D341Med (cell line): ENCODE measurements at regions not wholly inside any gene's neighbourhood (a gene's known extent, or its start where the extent isn't known, plus 50 kb on each side); places are given as distances from the start of the nearest gene placed in this dataset.

ENCODE experiments used
- DNase-seq: peaks from one replicate; pipeline ENCODE4 v3.0.0; 2012; ENCODE audit warnings: low spot score

DNA sequence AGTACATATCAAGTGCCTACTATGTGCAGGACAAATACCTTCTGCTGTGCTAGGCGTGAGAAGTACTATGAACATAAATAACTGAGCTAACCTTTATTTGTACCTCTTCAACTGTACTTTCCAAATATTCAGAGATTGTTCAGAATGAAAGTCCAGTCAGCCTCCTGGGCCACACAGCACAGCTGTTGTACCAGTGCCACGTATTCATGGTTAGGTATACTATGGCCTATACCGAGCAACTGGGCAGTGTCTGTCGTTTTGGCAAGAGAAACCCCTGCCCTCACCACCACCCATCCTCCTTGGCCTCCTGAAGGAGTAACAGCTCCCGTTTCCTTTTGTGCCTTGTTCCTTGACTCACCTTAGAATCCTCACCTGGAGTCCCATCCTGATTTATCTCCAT, 53.0 kb downstream of the RASSF10 start:
- DNase-seq: no peak

DNA sequence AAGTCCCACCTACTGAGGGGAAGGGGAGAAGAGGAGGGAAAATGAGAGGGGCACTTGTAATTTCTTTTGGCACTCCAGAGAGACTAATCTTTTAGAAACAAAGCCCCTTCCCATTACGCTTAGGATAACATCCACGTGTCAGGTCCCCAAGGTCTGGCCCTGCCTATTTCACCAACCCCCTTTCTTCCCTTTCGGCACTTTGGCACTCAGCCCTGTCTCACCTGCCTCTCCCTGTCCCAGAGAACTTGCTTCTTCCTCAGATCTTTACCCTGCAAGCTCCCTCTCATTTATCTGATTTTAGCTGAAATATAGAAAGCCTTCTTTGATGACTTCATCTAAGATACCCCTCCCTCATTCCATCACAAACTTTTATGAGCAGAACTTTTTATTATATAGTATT, 55.5 kb downstream of the RASSF10 start:
- DNase-seq: no peak

DNA sequence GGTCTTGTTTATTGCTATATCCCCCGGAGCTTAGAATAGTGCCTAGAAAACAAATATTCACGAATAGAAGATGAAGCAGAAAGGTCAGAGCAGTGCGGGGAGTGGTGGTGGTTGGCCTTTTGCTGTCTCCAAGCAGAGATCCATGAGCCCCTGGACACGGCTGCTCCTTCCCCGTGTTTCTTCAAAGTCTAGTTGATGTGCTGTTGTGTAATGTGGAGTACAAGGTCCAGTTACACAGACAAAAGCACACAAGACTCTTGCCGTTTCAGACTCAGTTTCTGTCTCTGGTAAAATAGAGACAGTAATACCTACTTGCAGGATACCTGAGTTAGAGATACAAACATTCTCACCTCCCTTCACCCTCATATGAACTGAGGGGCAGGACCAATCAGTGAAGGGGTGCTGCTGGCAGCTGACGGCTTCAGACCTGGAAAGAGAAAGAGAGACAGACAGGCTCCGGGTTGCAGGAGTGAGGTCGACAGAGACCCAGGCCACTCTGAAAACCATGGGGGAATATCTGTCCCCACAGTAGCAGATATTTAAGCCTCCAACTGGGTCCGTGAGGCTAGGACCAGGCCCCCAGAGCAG, 56.2 kb downstream of the RASSF10 start:
- no peak for DNase-seq

DNA sequence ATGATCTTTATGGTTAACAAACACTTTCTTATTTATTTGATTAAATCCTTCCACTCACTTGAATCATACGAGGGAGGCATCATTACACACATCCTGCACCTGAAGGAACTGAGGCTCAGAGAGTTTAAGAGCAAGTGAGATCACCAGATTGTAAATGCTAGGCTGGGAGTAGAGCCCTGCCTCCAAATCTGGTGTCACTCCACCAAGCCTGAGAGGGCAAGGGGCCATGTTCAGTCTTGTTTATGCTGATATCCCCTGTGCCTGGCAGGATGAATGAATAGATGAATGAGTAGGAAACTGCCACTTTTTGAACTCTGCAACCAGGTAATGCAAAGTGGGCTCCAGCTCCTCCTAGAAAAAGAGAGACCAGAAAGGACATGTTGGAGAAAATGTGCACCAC, 59.1 kb downstream of the RASSF10 start:
- DNase-seq: no peak

DNA sequence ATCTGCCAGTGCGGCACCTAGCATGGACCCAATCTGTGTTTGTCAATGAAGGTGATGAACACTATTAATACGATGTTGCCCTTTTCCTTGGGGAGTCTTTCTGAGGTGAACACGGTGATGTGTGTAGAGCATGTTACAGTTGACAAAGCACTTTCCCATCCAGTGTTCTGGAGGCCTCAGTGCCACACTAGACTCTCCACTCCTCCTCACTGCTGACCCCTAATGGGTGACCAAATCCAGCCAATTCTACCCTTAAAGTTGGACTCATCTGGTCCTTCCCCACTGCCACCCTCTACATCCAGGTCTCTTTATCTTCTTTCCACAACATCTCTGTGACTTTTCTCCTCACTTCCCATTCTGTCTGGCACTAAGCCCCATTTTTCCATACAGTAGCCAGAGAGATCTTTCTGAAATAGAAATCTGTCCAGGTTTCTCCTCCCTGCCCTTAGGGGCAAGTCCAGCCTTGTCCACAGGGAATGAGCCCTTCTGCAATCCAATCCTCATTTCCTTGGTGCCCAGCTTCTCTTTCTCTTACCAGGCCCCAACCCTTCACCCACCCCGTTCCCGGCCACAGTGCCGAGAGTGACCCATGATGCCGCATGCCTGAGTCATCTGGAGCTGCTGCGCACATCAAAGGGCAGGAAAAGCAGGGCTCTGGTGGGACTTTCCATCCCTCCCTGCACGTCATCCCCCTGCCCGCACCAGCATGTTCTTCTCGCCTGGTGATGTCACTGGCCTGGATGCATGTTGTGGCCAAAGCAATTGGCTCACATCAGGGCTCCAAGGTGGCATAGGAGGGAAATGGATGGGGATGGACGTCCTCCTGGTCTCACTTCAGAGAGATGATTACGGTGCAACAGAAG, 64.2 kb downstream of the RASSF10 start:
- DNase-seq: no peak

DNA sequence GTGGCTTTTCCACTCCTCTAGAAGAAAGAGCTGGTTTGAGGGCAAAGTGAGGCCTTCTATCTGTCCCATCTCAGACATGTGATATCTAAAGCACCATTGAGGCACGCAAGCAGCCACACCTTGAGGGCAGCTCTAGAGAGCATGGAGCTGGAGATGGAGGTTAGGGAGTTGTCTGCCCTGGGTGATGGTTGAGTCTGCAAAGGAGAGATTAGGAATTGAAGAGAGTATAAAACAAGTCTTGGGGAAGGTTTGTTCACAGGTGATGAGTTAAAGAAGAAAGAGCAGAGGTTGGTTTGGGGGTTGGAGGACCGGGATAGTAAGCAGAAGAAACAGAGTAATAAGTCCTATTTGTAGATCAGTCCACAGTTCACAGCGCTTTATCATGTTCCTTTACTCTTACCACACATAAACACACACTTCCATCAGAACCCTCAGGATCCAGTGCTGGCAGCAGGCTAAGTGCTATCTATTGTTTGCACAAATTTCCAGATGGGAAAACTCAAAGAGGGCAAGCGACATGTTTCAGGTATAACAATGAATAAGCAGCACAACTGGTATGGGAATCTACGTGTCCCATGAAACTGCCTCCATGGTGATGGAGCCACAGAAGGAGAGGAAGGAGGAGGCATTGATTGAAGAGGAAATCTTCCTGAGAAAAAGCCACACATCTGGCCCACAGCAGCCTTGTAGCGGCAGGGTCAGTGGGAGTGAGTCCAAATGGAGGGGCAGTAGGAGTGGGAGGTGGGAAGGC, 65.8 kb downstream of the RASSF10 start:
- no peak for DNase-seq

DNA sequence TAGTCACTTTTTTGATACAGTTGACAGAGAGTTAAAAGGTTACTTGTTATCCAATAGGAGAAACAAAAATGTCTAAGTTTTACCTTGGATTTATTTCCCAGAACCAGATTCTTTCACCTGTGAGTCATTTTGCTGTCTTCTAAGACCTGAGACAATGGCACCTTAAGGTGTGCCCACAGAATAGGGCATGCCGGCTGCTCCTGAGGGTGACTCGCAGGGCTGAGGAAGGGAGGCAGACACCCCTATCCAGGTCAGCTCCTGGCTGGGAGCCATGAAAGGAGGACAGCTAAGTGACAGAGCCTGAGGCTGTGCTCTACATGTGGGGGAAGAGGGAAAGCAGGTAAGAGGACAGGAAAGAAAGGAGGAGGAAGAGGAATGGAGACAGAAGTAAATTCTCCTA, 67.8 kb downstream of the RASSF10 start:
- DNase-seq: no peak

DNA sequence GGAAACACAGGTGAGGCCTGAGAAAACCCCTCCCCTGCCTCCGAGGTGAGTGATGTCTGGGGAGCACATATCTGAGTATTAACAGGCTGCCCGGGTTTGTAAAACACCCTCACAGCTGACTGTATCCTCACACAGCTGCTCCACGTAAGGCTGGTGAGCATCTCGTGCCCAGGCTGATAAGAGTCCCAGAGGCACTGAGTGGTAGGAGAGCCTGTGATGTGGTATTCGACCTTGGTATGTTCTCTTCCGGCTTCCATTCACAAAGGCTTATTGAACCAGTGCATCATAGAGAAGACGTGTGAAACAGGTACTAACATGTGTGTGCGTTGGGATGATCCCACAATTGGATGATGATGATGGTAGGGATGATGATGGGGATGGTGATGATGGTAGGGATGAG, 71.7 kb downstream of the RASSF10 start:
- no peak for DNase-seq

DNA sequence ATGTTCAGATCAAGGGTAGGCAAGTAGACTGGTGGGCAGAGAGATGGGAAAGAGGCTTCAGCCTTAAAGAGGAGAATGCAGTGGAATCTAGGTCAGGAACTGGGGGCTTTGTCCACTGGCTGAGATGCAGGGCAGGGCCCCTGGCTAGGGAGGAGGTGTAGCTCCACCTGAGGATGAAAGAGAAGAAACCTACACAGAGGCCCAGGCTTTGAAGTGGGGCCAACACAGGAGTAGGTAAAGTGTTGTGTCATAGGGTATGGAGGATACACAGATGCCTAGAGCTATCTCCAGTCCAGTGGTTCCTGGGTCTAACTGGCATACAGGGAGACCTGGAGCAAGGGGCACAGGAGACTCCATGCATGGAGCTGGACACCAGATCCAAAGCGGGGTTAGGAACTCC, 73.5 kb downstream of the RASSF10 start:
- no peak for DNase-seq

DNA sequence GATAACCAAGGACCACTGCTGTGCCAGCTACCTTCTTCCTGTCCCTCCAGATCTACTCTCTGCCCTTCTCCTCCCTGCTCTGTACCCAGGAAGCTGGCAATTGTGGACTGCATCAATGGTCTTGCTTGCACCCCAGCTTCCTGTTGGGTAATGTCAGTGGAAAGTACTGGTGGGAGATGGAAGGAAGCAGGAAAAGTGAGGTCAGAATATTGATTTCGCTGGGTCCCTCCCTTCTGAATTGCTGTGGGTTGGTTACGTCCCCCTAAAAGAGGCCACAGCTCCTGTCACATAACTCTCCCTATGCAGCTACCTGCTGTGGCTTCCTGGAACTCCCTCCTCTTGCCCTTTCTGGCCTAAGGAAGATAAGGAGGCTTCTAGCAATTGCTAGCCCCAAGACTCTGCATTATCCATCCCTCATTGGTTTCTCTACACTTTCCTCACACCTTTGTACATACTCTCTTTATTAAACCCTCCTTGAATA, 81.2 kb downstream of the RASSF10 start:
- DNase-seq: no peak

DNA sequence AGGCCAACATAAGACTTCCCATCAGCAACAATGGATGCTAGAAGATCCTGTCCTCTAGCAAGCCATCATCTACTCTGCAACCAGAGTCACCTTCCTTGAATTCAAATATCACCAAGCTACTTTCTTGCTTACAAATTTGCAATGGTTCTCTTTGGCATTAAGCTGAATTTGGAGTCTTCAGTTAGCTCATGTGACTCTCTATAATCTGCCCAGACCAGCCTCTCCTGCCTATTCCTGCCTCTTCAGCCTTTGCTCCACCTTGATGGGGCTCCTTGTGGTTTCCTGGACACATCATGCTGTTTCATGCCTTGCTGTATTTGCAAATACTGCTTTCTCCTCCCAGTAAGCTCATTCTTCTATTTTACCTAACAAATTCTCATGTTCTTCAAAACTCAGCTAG, 82.3 kb downstream of the RASSF10 start:
- DNase-seq: no peak

DNA sequence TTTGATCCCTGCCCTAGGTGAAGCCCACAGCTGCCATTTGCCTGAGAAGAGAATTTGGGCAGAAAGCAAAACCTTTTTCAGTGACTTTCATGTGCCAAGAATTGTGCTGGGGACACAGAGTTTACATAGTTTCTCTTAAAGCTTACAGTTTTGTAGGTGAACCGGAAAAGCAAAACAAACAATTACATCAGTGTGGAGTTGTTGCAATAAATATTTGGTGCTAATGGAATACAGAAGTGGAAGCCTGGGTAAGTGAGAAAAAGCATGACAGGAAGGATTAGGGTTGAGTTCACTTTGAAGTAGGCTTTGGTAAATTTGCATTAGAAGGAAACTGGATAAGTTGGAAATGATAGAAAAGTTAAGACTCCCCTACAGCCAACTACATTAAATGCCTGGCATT, 82.7 kb downstream of the RASSF10 start:
- DNase-seq: no peak

DNA sequence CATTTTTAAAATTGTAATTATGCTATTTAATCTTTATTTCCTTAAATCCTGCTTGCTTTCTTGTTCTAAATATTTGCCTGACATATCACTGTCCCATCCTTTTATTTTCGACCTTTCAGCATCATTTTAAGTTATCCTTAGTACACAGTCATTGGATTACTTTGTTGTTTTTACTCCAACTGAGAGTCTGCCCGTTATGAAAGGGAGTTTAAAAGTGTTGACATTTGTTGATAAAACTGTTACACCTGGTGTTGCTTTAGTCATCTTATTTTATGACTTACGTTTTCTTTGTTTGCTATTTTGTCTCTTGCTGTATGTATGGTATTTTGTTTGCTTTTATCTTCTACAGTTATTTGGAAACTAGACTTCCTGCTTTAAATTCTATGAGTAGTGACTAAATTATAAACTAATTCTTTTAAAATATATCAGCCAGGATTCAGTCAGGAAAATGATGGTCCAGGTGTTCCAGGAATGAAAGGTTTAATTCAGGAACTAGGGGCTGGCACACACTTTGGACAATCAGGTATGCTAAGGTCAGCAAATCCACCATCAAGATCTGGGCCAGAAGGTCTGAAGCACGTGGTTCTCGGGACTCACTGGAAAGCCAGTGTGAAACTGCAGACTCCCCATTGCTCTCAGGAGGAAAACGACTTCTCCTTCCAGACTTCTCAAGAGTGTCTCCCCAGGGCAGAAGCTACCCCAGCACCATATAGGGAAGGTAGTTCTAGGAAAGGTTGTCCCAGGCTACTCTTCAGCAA, 86.0 kb downstream of the RASSF10 start:
- DNase-seq: no peak

DNA sequence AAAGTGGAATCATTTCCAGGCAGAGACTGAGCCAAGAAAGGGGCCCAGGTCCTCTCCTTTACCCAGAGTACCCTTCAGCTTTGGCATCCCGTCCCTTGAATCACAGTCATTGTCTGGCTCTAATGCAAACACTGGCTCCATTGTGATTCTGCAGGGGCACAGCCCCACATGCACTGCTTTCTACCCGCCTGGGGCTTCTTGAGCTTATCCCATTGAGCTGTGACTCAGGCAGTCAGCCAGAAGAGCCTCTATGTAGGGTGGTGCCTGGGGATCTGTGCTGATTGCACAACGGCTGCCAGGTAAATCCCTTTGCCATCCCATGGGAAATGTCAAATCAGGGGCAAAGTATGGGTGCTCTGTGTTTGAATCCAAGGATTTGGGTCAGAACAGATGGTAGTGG, 88.9 kb downstream of the RASSF10 start:
- peak; percentile 84 for DNase-seq

DNA sequence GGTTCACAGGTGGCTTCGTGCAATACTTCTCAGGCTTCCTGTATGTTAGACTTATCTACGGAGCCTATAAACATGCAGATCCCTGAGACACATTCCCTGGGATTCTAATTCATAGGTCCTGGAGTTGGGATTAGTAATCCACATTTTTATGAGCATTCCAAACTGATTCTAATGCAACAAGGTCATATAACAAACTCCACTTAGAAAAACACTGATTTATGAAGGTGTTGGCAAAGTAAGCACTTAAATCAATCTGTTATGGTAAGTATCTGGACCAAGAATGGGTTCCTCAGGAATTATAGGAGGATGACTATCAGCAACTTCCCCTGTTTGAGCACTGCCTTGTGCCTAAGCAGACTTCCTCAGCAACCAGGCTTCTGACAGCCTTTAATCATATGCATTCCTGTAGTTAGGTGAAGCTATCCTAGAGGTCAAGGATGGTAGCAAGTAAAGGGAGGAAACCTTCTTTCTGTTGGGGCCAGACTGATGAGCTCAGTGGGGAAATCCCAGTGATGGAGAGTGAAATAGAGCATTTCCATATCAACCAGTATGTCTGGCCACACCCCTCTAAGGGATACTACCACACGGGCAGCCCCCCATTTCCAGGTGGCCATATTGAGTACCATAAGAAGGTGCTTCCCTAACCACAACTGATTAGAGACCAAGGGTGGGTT, 89.6 kb downstream of the RASSF10 start:
- DNase-seq: no peak

DNA sequence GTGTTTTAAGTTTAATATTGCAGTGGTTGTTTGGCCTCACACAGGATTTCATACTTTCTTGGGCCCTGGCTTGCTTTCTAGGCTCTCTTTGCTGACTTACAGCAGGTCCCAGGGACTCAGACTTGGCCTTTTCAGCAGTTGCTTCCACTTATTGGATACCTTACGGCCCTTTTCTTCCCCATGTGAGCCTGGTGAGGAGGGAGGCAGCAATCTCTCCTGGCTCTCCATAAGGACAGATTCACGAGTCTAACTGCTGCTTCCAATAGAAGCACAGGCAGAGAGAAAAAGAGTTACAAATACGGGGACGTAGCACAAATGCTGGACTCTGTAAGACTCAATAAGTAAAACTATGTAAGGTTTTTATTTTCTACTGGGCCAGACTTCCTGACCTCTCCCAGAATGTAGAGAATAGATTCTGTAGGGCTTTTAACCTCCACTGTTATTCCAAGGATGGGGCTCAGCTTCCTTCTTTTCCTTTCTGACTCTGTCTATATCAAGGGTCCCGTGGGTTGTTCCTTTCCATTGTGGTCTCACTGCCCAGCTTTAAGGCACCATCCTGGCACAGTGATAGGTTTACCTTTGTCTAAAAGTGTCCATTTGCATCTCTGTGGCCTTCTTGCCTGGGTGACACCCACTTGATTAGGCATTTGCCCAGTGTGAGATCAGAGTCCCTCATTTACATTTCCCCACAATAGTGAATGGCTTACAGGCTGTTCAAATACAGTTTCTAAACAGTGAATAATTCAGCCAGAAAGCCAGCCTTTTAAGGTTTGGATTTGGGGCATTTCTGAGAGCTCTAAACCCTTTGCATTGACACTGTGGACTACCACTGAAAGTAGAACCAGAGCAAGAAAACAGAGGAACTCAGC, 92.8 kb downstream of the RASSF10 start:
- DNase-seq: no peak

DNA sequence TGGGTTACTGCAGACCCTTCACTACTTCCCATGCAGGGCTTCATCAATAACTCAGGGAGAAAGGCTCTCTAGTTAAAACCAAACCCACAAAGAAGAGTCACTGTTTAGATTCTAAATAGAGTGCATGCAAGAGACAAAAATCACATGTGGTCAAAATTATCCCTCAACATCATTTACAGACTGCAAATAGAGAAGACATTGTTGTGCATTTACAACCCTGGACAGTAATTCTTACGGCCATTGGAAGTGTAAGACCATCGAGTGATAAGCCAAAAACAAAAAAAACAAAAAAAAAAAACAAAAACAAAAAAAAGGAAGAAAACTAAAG, 93.4 kb downstream of the RASSF10 start:
- no peak for DNase-seq

DNA sequence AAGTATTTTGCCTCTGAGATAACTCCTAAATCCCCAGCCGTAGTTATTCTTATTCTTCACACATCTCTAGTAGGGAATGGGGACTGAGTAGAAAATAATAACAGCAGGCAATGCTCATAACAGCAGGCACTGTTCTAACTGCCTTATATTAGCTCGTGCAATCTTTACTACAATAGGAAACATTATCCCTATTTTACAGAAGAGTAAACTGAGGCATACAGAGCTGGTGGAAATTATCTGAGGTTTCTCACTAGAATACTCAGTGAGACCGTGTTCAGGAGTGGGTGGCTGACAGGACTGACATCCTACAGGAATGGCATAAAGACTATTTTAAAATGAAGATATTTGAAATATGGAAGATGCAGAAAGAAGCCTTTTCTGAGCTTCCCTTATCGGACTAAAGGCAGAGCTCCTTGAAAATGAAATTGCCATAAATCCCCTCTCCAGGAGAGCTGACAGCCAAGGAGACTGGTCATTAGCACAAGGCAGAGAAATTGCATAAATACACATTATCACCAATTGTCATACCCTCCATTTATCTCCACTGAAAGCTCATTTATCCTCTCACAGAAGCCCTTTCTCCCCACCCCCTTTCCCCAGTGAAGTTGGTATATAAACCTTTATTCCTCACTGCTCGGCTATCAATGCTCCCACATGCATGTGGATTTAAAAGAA, 93.9 kb downstream of the RASSF10 start:
- no peak for DNase-seq

DNA sequence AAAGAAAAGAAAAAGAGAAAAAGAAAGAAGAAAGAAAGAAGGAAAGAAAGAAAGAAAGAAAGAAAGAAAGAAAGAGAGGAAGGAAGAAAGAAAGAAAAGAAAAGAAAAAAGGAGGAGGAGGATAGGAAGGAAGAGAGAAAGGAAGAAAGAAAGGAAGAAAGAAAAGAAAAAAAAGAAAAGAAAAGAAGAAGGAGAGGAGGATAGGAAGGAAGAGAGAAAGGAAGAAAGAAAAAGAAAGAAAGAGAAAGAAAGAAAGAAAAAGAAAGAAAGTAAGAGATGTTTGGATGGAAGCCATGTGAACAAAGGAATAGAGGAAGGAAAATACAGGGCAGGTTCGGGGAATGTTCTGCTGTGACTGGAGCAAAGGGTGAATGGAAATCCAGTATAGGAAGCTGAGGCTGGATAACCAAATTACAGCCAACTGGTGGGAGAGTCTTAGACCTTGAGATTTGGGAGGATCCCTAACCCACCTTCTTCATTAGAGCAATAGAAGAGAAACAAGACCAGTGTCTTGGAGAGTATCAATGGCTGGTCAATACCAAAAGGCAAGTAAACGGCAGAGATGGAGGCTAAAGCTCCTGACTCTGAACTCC, 94.9 kb downstream of the RASSF10 start:
- no peak for DNase-seq
